WTC11 (cell line): ENCODE measurements at regions not wholly inside any gene's neighbourhood (a gene's known extent, or its start where the extent isn't known, plus 50 kb on each side); places are given as distances from the start of the nearest gene placed in this dataset.

Source experiments
- ATAC-seq: fragments of 200-7000 bp; cut with Tn5 transposase; 2 replicates; pipeline ENCODE4 v1.10.0; 2021; ENCODE audit warnings: mild to moderate bottlenecking, moderate library complexity
- CTCF ChIA-PET: fragments of 300-600 bp; sonication (Branson Sonifier 250); formaldehyde crosslinking; loops from one replicate; lab custom pipeline; 2021; ENCODE audit warnings: antibody characterized with exemption; lab: Charles Lee
- POLR2A ChIA-PET: fragments of 350-600 bp; sonication (Branson Sonifier 250); formaldehyde crosslinking; loops from one replicate; lab custom pipeline; 2021; ENCODE audit warnings: antibody characterized with exemption; lab: Charles Lee
- DNase-seq: peaks from one replicate; pipeline ENCODE4 v3.0.0; 2021; ENCODE audit warnings: low spot score
- H3K27ac Mint-ChIP-seq: 2 replicates; pipeline ENCODE4 v1.8.0; 2021; ENCODE audit warnings: mixed read lengths
- H3K27me3 Mint-ChIP-seq: 2 replicates; pipeline ENCODE4 v1.8.0; 2021; ENCODE audit warnings: low read depth, mild to moderate bottlenecking, moderate library complexity, mixed read lengths
- H3K36me3 Mint-ChIP-seq: 2 replicates; pipeline ENCODE4 v1.8.0; 2021; ENCODE audit warnings: mixed read lengths
- H3K4me1 Mint-ChIP-seq: 2 replicates; pipeline ENCODE4 v1.8.0; 2022; ENCODE audit warnings: mixed read lengths
- H3K4me3 Mint-ChIP-seq: 2 replicates; pipeline ENCODE4 v1.8.0; 2021; ENCODE audit warnings: mild to moderate bottlenecking, moderate library complexity, mixed read lengths
- H3K9me3 Mint-ChIP-seq: 2 replicates; pipeline ENCODE4 v1.8.0; 2021; ENCODE audit warnings: mixed read lengths
- AFF4 ChIP-seq: sonication (generic); formaldehyde crosslinking; IDR thresholded peaks from 2 replicates; pipeline ENCODE4 v1.8.1; 2023; ENCODE audit warnings: mild to moderate bottlenecking, missing genetic modification reagents, borderline replicate concordance
- CBFB ChIP-seq: sonication (generic); formaldehyde crosslinking; IDR thresholded peaks from 2 replicates; pipeline ENCODE4 v1.8.1; 2022; ENCODE audit warnings: mild to moderate bottlenecking, low read depth, missing genetic modification reagents
- CREB1 ChIP-seq: sonication (generic); formaldehyde crosslinking; IDR thresholded peaks from 2 replicates; pipeline ENCODE4 v1.8.0; 2023; ENCODE audit warnings: mild to moderate bottlenecking, missing genetic modification reagents
- CREM ChIP-seq: sonication (generic); formaldehyde crosslinking; IDR thresholded peaks from 2 replicates; pipeline ENCODE4 v1.8.1; 2022; ENCODE audit warnings: mild to moderate bottlenecking, missing genetic modification reagents, moderate library complexity
- CTCF ChIP-seq: fragments of 200-600 bp; IDR thresholded peaks from 2 replicates; pipeline ENCODE4 v1.8.0; 2022; ENCODE audit warnings: antibody characterized with exemption
- E2F5 ChIP-seq: sonication (generic); formaldehyde crosslinking; IDR thresholded peaks from 2 replicates; pipeline ENCODE4 v1.8.1; 2022; ENCODE audit warnings: mild to moderate bottlenecking, moderate library complexity, missing genetic modification reagents
- HMGA2 ChIP-seq: fragments of 250-450 bp; sonication (Bioruptor Pico); IDR thresholded peaks from 2 replicates; pipeline ENCODE4 v1.4.0; 2021; ENCODE audit warnings: mild to moderate bottlenecking, moderate library complexity
- IRF1 ChIP-seq: sonication (generic); formaldehyde crosslinking; IDR thresholded peaks from 2 replicates; pipeline ENCODE4 v1.8.0; 2023; ENCODE audit warnings: missing genetic modification reagents
- KAT7 ChIP-seq: sonication (generic); formaldehyde crosslinking; IDR thresholded peaks from 2 replicates; pipeline ENCODE4 v1.8.1; 2023; ENCODE audit warnings: missing genetic modification reagents, mild to moderate bottlenecking, borderline replicate concordance
- MLX ChIP-seq: sonication (generic); formaldehyde crosslinking; IDR thresholded peaks from 2 replicates; pipeline ENCODE4 v1.8.1; 2023; ENCODE audit warnings: mild to moderate bottlenecking, missing genetic modification reagents, moderate library complexity
- MXD4 ChIP-seq: fragments of 250-450 bp; sonication (Bioruptor Pico); IDR thresholded peaks from 2 replicates; pipeline ENCODE4 v1.8.0; 2021; ENCODE audit warnings: mild to moderate bottlenecking, moderate library complexity, borderline replicate concordance
- NR1H2 ChIP-seq: sonication (generic); formaldehyde crosslinking; IDR thresholded peaks from 2 replicates; pipeline ENCODE4 v1.9.0; 2021; ENCODE audit warnings: mild to moderate bottlenecking, moderate library complexity, missing genetic modification reagents
- NR3C1 ChIP-seq: sonication (generic); formaldehyde crosslinking; conservative IDR thresholded peaks from 2 replicates; pipeline ENCODE4 v1.8.1; 2023; ENCODE audit warnings: low read depth, mild to moderate bottlenecking, missing genetic modification reagents
- PRRX2 ChIP-seq: fragments of 250-450 bp; sonication (Bioruptor Pico); IDR thresholded peaks from 2 replicates; pipeline ENCODE4 v1.8.0; 2021; ENCODE audit warnings: mild to moderate bottlenecking
- SOX15 ChIP-seq: fragments of 250-450 bp; sonication (Bioruptor Pico); IDR thresholded peaks from 2 replicates; pipeline ENCODE4 v1.9.0; 2021; ENCODE audit warnings: mild to moderate bottlenecking
- ZNF232 ChIP-seq: sonication (generic); formaldehyde crosslinking; IDR thresholded peaks from 2 replicates; pipeline ENCODE4 v1.8.0; 2022; ENCODE audit warnings: mild to moderate bottlenecking, missing genetic modification reagents
- ZNF416 ChIP-seq: fragments of 250-450 bp; sonication (Bioruptor Pico); IDR thresholded peaks from 2 replicates; pipeline ENCODE4 v1.9.0; 2021; ENCODE audit warnings: mild to moderate bottlenecking, inconsistent platforms
- ZNF532 ChIP-seq: fragments of 250-450 bp; sonication (Bioruptor Pico); IDR thresholded peaks from 2 replicates; pipeline ENCODE4 v1.9.0; 2021; ENCODE audit warnings: mild to moderate bottlenecking, borderline replicate concordance
- ZNF671 ChIP-seq: fragments of 250-450 bp; sonication (Bioruptor Pico); IDR thresholded peaks from 2 replicates; pipeline ENCODE4 v1.8.0; 2021; ENCODE audit warnings: mild to moderate bottlenecking
- ZSCAN18 ChIP-seq: fragments of 250-450 bp; sonication (Bioruptor Pico); IDR thresholded peaks from 2 replicates; pipeline ENCODE4 v2.1.2; 2022; ENCODE audit warnings: mild to moderate bottlenecking, moderate library complexity

- Mint-ChIP-seq H3K9me3 (no peaks in the 10 kb centered on the region), H3K4me3 (no peak overlapping the region)
These were observed 232.3 kb upstream of the ITGA4 start for GRCh38 chr2:181224866-181225265.

More at GRCh38 chr2:181224866-181225265, 232.3 kb upstream of the ITGA4 start:
- H3K27ac Mint-ChIP-seq, result no peak overlapping the region
- CTCF ChIA-PET, result no interaction called here
- ATAC-seq (no peak), DNase-seq (no peak)
- no peak for TF ChIP-seq AFF4
- no peak for TF ChIP-seq HMGA2 (CRISPR knock-in tag)
- TF ChIP-seq ZNF532 (CRISPR knock-in tag), result no peak
- no peak for TF ChIP-seq PRRX2 (CRISPR knock-in tag)
- no peak for TF ChIP-seq ZNF416
- TF ChIP-seq KAT7, result no peak
- TF ChIP-seq ZNF232, result no peak
- no peak for TF ChIP-seq MLX (CRISPR knock-in tag)
- TF ChIP-seq ZNF671, result no peak
- no peak for TF ChIP-seq CTCF
- TF ChIP-seq ZSCAN18 (CRISPR knock-in tag), result no peak
- TF ChIP-seq CREM (CRISPR knock-in tag), result no peak
- TF ChIP-seq SOX15 (CRISPR knock-in tag), result no peak
- no peak for TF ChIP-seq NR3C1 (CRISPR knock-in tag)
- TF ChIP-seq CREB1 (CRISPR knock-in tag), result no peak
- no peak for TF ChIP-seq IRF1 (CRISPR knock-in tag)
- no peak for TF ChIP-seq NR1H2
- TF ChIP-seq E2F5 (CRISPR knock-in tag), result no peak
- TF ChIP-seq CBFB (CRISPR knock-in tag), result no peak
- TF ChIP-seq MXD4 (CRISPR knock-in tag), result no peak
- H3K36me3 Mint-ChIP-seq, result no peaks in the 10 kb centered on the region
- H3K4me1 Mint-ChIP-seq, result no peaks in the 10 kb centered on the region
- H3K27me3 Mint-ChIP-seq, result no peaks in the 10 kb centered on the region
- POLR2A ChIA-PET, result no interaction called here
